Peyer's patch (tissue), 4 donors: ENCODE measurements at regions not wholly inside any gene's neighbourhood (a gene's known extent, or its start where the extent isn't known, plus 50 kb on each side); places are given as distances from the start of the nearest gene placed in this dataset.

Experiments used
- POLR2A ChIP-seq, 2 donors: fragments of 450-650 bp; IDR thresholded peaks; one replicate each; pipeline ENCODE4 v1.5.1; 2017; ENCODE audit warnings: antibody characterized with exemption in 2 of 2, mild to moderate bottlenecking in 2 of 2, moderate library complexity in 2 of 2
- TF ChIP-seq, protein P1 (sequence below), 6 experiments: fragments of 450-650 bp in 4 of 6; fragments of 200-600 bp in 2 of 6; sonication (generic) in 1 of 6; IDR thresholded peaks; one replicate each; pipeline ENCODE4 v1.5.1; 2017 to 2019; ENCODE audit warnings: antibody characterized with exemption in 6 of 6, mild to moderate bottlenecking in 3 of 6, moderate library complexity in 1 of 6

DNA sequence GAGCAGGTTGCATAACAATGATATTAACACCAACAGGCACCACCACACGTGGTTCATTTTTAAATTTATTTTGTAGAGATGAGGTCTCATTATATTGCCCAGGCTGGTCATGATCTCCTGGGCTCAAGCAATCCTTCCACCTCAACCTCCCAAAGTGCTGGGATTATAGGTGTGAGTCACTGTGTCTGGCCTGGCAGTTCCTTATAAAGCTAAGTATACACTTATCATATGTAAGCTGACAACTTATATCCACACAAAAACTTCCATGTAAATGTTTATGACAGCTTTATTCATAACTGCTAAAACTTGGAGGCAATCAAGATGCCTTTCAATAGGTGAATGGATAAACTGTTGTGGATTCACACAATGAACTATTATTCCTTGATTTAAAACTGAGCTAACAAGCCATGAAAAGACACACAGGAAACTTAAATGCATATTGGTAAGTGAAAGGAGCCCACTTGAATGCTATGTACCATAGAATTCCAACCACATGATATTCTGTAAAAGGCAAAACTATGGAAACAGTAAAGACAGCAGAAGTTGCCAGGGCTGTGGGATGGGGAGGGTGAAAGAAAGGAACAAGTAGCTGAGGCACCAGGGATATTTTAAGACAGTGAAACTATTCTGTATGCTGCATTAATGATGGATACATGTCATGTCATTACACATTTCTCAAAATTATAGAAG lies 156.5 kb upstream of the KCNJ18 start:
- TF ChIP-seq, protein P1, sequence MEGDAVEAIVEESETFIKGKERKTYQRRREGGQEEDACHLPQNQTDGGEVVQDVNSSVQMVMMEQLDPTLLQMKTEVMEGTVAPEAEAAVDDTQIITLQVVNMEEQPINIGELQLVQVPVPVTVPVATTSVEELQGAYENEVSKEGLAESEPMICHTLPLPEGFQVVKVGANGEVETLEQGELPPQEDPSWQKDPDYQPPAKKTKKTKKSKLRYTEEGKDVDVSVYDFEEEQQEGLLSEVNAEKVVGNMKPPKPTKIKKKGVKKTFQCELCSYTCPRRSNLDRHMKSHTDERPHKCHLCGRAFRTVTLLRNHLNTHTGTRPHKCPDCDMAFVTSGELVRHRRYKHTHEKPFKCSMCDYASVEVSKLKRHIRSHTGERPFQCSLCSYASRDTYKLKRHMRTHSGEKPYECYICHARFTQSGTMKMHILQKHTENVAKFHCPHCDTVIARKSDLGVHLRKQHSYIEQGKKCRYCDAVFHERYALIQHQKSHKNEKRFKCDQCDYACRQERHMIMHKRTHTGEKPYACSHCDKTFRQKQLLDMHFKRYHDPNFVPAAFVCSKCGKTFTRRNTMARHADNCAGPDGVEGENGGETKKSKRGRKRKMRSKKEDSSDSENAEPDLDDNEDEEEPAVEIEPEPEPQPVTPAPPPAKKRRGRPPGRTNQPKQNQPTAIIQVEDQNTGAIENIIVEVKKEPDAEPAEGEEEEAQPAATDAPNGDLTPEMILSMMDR (IDR thresholded peaks at IDR 0.05): no peak
- TF ChIP-seq POLR2A (IDR thresholded peaks at IDR 0.05): no peak
